GM12872 (cell line): ENCODE measurements at regions not wholly inside any gene's neighbourhood (a gene's known extent, or its start where the extent isn't known, plus 50 kb on each side); places are given as distances from the start of the nearest gene placed in this dataset.

Experiments used
- CTCF ChIP-seq: IDR thresholded peaks from 3 replicates; pipeline ENCODE4 v1.5.1; 2011; ENCODE audit warnings: low read depth, mild to moderate bottlenecking, low read length, moderate library complexity; ENCODE audit not compliant: insufficient read depth

GRCh38 chr3:167116120-167116922 is 263.8 kb downstream of the ZBBX start:
- no peak for TF ChIP-seq CTCF

- TF ChIP-seq CTCF = no peak
These were observed 264.7 kb downstream of the ZBBX start for GRCh38 chr3:167115331-167115934.

- TF ChIP-seq CTCF = no peak
These were observed 265.5 kb downstream of the ZBBX start for GRCh38 chr3:167114619-167115018.

- no peak for TF ChIP-seq CTCF
These were observed 266.9 kb downstream of the ZBBX start for GRCh38 chr3:167113035-167113830.

GRCh38 chr3:167110901-167111300 is 269.2 kb downstream of the ZBBX start:
- no peak for TF ChIP-seq CTCF

GRCh38 chr3:167109746-167110145 is 270.4 kb downstream of the ZBBX start:
- no peak for TF ChIP-seq CTCF

GRCh38 chr3:167106456-167106855 is 273.6 kb downstream of the ZBBX start:
- no peak for TF ChIP-seq CTCF
